Gastroesophageal sphincter (tissue), 4 donors: ENCODE measurements at regions not wholly inside any gene's neighbourhood (a gene's known extent, or its start where the extent isn't known, plus 50 kb on each side); places are given as distances from the start of the nearest gene placed in this dataset.

ENCODE experiments used
- ATAC-seq: fragments of 150-250 bp; one replicate; pipeline ENCODE4 v1.9.1; 2016; ENCODE audit warnings: mild to moderate bottlenecking, moderate library complexity
- H3K27ac ChIP-seq, 4 donors: fragments of 200-600 bp; sonication (generic) in 3 of 4; 1 replicate in 3 of 4; 2 replicates in 1 of 4; pipeline ENCODE4 v1.5.1; 2016 to 2019
- H3K27me3 ChIP-seq: fragments of 200-600 bp; sonication (generic); one replicate; pipeline ENCODE4 v1.5.1; 2019
- H3K36me3 ChIP-seq, 2 donors: fragments of 200-600 bp; sonication (generic); one replicate each; pipeline ENCODE4 v1.5.1; 2019; ENCODE audit warnings: control low read depth in 1 of 2
- H3K4me1 ChIP-seq, 3 donors: fragments of 200-600 bp; sonication (generic); 1 replicate in 2 of 3; 2 replicates in 1 of 3; pipeline ENCODE4 v1.5.1; 2016 to 2019; ENCODE audit warnings: control low read depth in 2 of 3
- H3K4me3 ChIP-seq, 2 donors: fragments of 200-600 bp; sonication (generic); one replicate each; pipeline ENCODE4 v1.5.1; 2019; ENCODE audit warnings: mild to moderate bottlenecking in 1 of 2, moderate library complexity in 1 of 2
- H3K9me3 ChIP-seq, 3 donors: fragments of 200-600 bp; sonication (generic); one replicate each; pipeline ENCODE4 v1.5.1; 2017 to 2019; ENCODE audit warnings: control low read depth in 2 of 3
- CTCF ChIP-seq, 4 experiments: fragments of 200-600 bp in 2 of 4; fragments of 450-650 bp in 2 of 4; sonication (generic) in 1 of 4; IDR thresholded peaks; one replicate each; pipeline ENCODE4 v1.5.1; 2017 to 2019; ENCODE audit warnings: antibody characterized with exemption in 4 of 4, mild to moderate bottlenecking in 2 of 4, moderate library complexity in 2 of 4
- EP300 ChIP-seq: sonication (generic); formaldehyde crosslinking; IDR thresholded peaks from one replicate; pipeline ENCODE4 v1.6.1; 2017; ENCODE audit warnings: antibody characterized with exemption, mild to moderate bottlenecking
- POLR2A ChIP-seq, 2 donors: fragments of 450-650 bp; IDR thresholded peaks; one replicate each; pipeline ENCODE4 v1.6.1; 2017; ENCODE audit warnings: antibody characterized with exemption in 2 of 2, mild to moderate bottlenecking in 2 of 2, moderate library complexity in 1 of 2
- POLR2AphosphoS5 ChIP-seq: sonication (generic); formaldehyde crosslinking; IDR thresholded peaks from one replicate; pipeline ENCODE4 v1.6.1; 2017; ENCODE audit warnings: antibody characterized with exemption
- WGBS, 2 donors: methylation state at CpG; one replicate each; pipeline ENCODE4 v1.1.5; 2018; ENCODE audit warnings: low coverage in 1 of 2; 5-methylcytosine and 5-hydroxymethylcytosine counted together

DNA sequence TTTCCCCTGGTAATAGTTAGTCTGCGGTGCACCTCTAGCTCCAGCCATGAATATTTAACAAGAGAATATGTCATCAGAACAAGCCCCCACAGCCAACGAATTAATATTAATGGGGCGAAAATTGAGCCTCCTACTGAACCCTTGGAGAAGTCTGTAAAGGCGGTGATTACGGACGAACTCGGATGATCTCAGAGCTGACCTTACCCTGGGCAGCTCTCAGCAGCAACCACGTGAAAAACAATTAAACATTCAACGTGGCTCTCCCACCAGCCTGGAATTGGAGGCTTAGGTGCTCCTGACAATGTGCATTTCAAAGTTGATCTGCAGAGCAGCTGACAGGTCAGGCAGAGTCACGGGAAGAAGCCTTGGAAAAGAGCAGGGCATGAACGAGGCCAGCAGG, 407.6 kb upstream of the MYT1L start:
- no peak overlapping the region for H3K4me3 ChIP-seq
- H3K4me1 ChIP-seq = peaks cover 0 to 13% (median 0%) of the 10 kb centered on the region in 3 donors
- H3K27ac ChIP-seq = no peak overlapping the region
- TF ChIP-seq POLR2AphosphoS5 = no peak
- no peak for TF ChIP-seq POLR2A (IDR thresholded peaks at IDR 0.05)
- TF ChIP-seq CTCF (IDR thresholded peaks at IDR 0.05) = no peak
- no peak for TF ChIP-seq EP300
- ATAC-seq = no peak
- no peaks in the 10 kb centered on the region for H3K36me3 ChIP-seq
- H3K9me3 ChIP-seq = no peaks in the 10 kb centered on the region
- H3K27me3 ChIP-seq = peaks cover under 1% of the 10 kb centered on the region
- WGBS, 2 donors = 60 to 82% methylated on average over 3 to 6 of the region's 11 CpGs

DNA sequence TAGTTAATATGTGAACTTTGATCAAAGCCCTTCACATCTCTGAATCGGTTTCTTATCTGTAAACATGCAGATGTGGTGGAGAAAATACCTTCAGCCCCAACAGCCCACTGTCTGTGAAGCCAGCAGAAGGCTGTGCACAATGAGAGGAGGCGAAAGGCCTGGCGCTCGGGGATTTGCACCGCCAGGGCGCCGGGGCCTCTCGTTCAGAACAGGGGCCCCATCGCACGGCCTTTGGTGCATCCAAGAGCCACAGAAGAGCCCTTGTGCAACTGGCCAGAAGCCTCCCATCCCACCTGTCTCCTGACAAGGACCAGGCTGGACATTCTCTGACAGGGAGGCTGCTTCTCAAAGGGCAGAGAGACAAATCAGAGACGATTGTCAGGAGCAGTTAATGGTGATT, 407.2 kb upstream of the MYT1L start:
- no peaks in the 10 kb centered on the region for H3K9me3 ChIP-seq
- no peak overlapping the region for H3K4me3 ChIP-seq
- H3K4me1 ChIP-seq = peaks cover 0 to 9% (median 0%) of the 10 kb centered on the region in 3 donors
- ATAC-seq = no peak
- WGBS, 2 donors = 94% methylated on average over 4 of the region's 11 CpGs; no CpG with 5 or more reads in 1 of the 2 donors
- H3K36me3 ChIP-seq = no peaks in the 10 kb centered on the region
- H3K27ac ChIP-seq = no peak overlapping the region
- TF ChIP-seq EP300 (no peak), POLR2A (IDR thresholded peaks at IDR 0.05) (no peak), POLR2AphosphoS5 (no peak), CTCF (IDR thresholded peaks at IDR 0.05) (no peak)
- H3K27me3 ChIP-seq = peaks cover 5% of the 10 kb centered on the region

DNA sequence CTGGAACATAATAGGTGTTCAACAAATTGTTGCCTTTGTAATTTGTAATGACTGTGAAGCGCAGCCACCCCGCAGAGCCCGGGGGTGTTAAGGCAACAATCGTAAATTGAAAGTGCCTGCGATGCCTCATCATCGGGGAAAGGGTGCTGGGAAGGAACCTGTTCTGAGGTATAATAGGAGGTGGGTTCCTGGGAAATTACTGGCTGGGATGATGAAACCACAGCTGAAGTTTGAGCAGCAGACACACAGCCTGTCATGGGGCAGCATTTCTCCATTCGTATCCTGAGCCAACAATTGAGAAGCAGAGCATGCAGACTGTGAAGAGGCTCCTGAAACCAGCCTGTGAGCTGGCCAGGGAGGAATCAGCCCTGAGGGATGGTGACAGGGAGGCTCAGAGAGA, 404.0 kb upstream of the MYT1L start:
- TF ChIP-seq CTCF (IDR thresholded peaks at IDR 0.05) (no peak), POLR2A (IDR thresholded peaks at IDR 0.05) (no peak), EP300 (no peak), POLR2AphosphoS5 (no peak)
- H3K9me3 ChIP-seq = no peaks in the 10 kb centered on the region
- H3K27me3 ChIP-seq = peaks cover 6% of the 10 kb centered on the region
- H3K36me3 ChIP-seq = no peaks in the 10 kb centered on the region
- no peak overlapping the region for H3K4me3 ChIP-seq
- no peak overlapping the region for H3K27ac ChIP-seq
- 81 to 100% methylated on average over 1 to 5 of the region's 7 CpGs for WGBS, 2 donors
- ATAC-seq = no peak
- H3K4me1 ChIP-seq = no peaks in the 10 kb centered on the region

GRCh38 chr2:2734308-2734707, 403.2 kb upstream of the MYT1L start:
- no peak for ATAC-seq
- Histone ChIP-seq H3K27ac (no peak overlapping the region), H3K4me1 (no peaks in the 10 kb centered on the region), H3K27me3 (peaks cover 6% of the 10 kb centered on the region), H3K36me3 (no peaks in the 10 kb centered on the region), H3K9me3 (no peaks in the 10 kb centered on the region), H3K4me3 (no peak overlapping the region)
- 63 to 82% methylated on average over 1 to 5 of the region's 9 CpGs for WGBS, 2 donors
- TF ChIP-seq POLR2A (IDR thresholded peaks at IDR 0.05) (no peak), EP300 (no peak), POLR2AphosphoS5 (no peak), CTCF (IDR thresholded peaks at IDR 0.05) (no peak)

DNA sequence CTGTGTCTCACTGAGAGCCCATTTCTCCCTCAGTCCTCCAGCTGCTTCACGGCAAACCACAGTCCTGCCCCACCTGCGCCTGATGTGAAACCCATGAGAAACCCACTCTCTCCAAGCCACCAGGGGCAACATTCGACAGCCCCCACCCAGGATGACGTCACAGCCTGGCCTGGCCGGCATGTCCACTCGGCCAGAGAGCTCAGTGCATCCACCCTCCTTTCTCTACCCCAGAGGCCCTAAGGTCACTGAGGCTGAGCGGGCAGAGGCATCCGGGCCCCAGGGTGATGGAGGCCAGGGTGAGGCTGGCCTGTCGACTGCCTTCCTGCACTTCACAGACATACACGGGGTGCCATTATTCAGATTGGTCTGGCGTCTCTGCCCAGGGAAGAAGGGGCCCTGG, 402.7 kb upstream of the MYT1L start:
- Histone ChIP-seq H3K9me3 (no peaks in the 10 kb centered on the region), H3K27ac (no peak overlapping the region), H3K36me3 (no peaks in the 10 kb centered on the region), H3K4me1 (no peaks in the 10 kb centered on the region), H3K27me3 (peaks cover 6% of the 10 kb centered on the region), H3K4me3 (no peak overlapping the region)
- WGBS, 2 donors = 58 to 100% methylated on average over 2 of the region's 11 CpGs
- ATAC-seq = no peak
- no peak for TF ChIP-seq EP300
- no peak for TF ChIP-seq CTCF (IDR thresholded peaks at IDR 0.05)
- TF ChIP-seq POLR2AphosphoS5 = no peak
- TF ChIP-seq POLR2A (IDR thresholded peaks at IDR 0.05) = no peak
